ENCODE measurements at regions not wholly inside any gene's neighbourhood (a gene's known extent, or its start where the extent isn't known, plus 50 kb on each side); places are given as distances from the start of the nearest gene placed in this dataset.

DNA sequence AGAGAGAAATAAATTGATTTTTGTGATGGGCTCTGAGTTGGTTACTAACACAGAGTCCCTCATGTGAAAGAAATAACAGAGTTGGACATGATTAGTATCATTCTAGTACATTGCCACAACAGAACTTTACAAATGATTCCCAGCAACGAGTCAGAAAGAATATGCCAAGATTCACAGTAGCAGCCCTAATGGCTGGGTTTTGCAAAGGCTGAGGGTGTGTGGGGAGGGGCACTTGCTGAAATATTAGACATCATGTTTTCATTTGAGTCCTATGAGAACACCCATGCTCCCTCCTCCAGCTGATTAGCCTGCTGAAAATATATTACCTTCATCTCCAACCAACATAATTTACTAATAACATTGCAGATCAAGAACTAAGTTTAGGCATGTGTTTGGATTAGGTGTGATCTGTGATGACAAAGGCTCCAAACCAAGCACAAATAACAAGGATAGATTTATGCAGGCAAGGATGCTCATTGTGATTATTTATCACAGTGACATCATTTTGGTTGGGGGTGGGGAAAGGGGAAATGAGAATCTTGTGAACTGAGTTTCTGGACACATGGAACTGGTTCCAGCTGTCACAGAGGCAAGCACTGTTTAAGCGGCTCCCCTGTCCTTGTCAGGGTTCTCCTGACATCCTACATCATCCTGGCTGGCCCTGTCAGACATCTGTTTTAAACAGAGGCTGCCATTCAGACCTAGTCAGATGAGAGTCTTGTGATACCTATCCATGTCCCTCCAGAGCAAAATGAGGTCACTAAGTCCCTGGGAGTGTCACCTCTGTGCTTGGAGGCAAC is 205.8 kb upstream of the NCKAP5 start:
- 27% methylated on average over 2 of the region's 2 CpGs for WGBS
- Histone ChIP-seq H3K4me1 (ENCODE audit: control insufficient read depth, insufficient read depth, low read length) (peaks cover 3% of the 10 kb centered on the region), H3K27me3 (ENCODE audit: control insufficient read depth, insufficient read depth) (no peaks in the 10 kb centered on the region), H3K9me3 (ENCODE audit: control insufficient read depth, low read length) (no peaks in the 10 kb centered on the region), H3K4me3 (ENCODE audit: low read length) (no peak overlapping the region), H3K27ac (ENCODE audit: low read length) (peak overlapping the region; percentile 80)
- DNase-seq: no peak
- ATAC-seq: peak; percentile 69 to 74
- intact Hi-C loops (cut with DNase I): loop anchor here in 2 of 4 donors (10.0 kb wide), 2 partner anchors 199 to 209 kb away; partner anchors contain the start of gene NCKAP5 (in 1 of the 2)

DNA sequence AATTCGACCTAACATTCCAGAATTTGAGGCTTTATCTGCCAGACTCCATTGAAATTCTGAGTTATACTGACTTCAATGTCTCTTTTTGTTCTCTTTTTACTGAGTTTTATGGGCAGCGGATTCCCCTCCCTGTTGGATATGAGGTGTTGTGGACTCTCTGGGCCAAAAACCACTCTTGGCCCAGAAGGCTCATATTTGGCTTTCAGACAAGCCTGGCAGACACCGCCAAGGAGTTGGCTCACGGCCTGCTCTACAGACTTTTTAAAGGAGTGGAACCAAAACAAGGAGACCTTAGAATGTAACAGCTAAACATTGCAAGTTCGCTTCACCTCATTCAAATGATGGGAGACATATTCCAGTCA is 206.4 kb upstream of the NCKAP5 start:
- peak; percentile 57 to 66 for ATAC-seq
- intact Hi-C loops (cut with DNase I): loop anchor here in 2 of 4 donors (10.0 kb wide), 2 partner anchors 200 to 210 kb away; partner anchors contain the start of gene NCKAP5 (in 1 of the 2)

DNA sequence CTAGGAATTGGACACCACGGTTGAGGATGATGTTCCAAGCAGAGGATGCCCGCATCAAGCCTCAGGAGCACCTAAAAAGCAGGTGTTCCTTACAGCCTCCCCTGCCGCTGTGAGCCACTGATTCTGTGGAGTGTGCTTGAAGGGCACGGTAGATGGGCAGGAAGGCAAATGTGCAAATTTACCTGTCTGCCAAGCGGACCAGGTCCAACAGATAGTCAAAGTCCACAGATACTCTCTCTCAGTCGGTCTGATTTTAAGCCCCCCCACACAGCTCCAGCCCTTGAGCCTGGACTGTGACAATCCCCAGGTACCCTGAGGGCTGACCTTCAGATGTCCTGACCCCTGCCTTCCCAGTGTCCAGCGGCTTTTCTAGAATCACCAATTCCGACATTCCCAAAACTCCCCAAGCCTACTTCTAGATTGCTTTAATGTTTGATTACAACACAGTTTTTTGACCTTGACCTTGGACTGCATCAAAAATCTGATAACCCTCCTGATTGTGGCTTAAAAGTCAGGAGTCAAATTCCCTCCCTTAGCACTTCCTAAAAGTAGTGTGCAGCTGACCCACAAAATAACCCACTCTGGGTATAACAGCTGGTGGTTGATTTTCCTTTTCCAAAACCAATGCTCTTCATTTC is 208.8 kb upstream of the NCKAP5 start:
- no peak for ATAC-seq
- 88% methylated on average over 8 of the region's 8 CpGs for WGBS
- no peak overlapping the region for H3K27ac ChIP-seq (ENCODE audit: low read length)

More for the DNA sequence above, 206.4 kb upstream of the NCKAP5 start:
- DNase-seq: peak; percentile 24 to 77 (median 71)
- peak overlapping the region; percentile 80 for H3K27ac ChIP-seq (ENCODE audit: low read length)
- no peaks in the 10 kb centered on the region for H3K27me3 ChIP-seq (ENCODE audit: control insufficient read depth, insufficient read depth)
- peaks cover 2% of the 10 kb centered on the region for H3K4me1 ChIP-seq (ENCODE audit: control insufficient read depth, insufficient read depth, low read length)
- H3K9me3 ChIP-seq (ENCODE audit: control insufficient read depth, low read length): no peaks in the 10 kb centered on the region
- WGBS: 38% methylated on average over 5 of the region's 5 CpGs
- no peak overlapping the region for H3K4me3 ChIP-seq (ENCODE audit: low read length)

DNA sequence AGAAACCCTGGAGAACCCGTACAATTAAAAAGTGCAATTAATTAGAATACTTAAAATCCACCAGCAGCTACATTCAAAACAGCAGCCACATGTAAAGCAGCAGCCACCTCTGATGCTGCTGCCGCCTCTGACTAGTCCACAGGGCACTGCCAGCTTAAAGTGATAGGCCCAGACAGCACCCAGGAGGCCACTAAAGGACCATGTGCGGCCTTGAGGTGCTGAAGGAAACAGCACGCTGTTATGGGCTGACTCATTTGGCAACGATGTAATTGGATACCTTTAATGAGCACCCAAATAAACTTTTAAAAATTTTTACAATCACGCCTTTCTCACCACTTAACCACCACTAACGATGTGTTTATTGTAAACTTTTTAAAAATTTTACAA is 209.3 kb upstream of the NCKAP5 start:
- WGBS: 75% methylated on average over 7 of the region's 7 CpGs
- intact Hi-C loops (cut with DNase I): loop anchor here in 2 of 4 donors (10.0 kb wide), 2 partner anchors 203 to 213 kb away; partner anchors contain the start of gene NCKAP5 (in 1 of the 2)

More for the DNA sequence above, 208.8 kb upstream of the NCKAP5 start:
- Histone ChIP-seq H3K4me3 (ENCODE audit: low read length) (no peak overlapping the region), H3K27me3 (ENCODE audit: control insufficient read depth, insufficient read depth) (no peaks in the 10 kb centered on the region), H3K9me3 (ENCODE audit: control insufficient read depth, low read length) (no peaks in the 10 kb centered on the region), H3K4me1 (ENCODE audit: control insufficient read depth, insufficient read depth, low read length) (peaks cover 2% of the 10 kb centered on the region)
- no peak for DNase-seq
- intact Hi-C loops (cut with DNase I): loop anchor here in 2 of 4 donors (10.0 kb wide), 2 partner anchors 202 to 212 kb away; partner anchors contain the start of gene NCKAP5 (in 1 of the 2)

DNA sequence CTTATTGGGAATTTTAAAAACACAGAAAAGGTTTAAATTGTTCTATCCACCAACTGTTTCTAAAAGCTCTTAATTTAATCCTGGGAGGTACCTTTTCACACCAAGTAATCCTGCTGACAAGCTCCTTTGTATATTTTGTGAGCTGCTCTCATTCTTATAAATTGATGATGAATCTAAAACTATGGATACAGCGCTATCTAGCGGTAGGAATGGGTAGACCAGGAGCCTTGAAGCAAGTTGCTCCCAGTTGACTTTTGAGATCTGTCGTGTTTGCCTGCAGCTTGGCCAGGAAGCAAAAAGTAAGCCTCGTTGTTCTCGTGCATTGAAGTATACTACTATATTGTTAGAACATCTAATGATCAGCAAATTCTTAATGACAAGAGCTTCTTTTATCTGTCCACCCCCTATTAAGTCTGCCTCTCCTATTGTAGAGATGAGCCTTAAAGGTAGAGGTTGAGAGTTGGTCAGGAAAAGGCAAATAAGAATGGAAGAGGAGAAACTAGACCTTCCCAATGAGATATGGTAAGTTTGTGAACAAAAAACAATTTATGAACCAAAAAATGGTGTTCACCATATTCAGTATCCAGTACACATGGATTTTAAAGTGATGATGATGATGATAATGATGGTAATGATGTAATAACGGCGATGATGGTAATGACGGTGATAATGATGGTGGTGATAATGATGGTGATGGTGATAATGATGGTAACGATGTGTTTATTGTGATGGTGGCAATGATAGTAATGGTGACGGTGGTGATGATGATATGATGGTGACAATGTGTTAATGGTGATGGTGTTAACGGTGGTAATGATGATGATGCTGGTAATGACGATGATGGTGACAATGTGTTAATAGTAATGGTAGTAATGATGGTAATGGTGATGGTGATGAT is 212.1 kb upstream of the NCKAP5 start:
- H3K4me1 ChIP-seq (ENCODE audit: control insufficient read depth, insufficient read depth, low read length): no peaks in the 10 kb centered on the region
- DNase-seq: peak in 1 of 3 donors; percentile 18
- no peaks in the 10 kb centered on the region for H3K9me3 ChIP-seq (ENCODE audit: control insufficient read depth, low read length)
- intact Hi-C loops (cut with DNase I): loop anchor here in 2 of 4 donors (10.0 kb wide), 2 partner anchors 206 to 216 kb away; partner anchors contain the start of gene NCKAP5 (in 1 of the 2)
- H3K27ac ChIP-seq (ENCODE audit: low read length): no peak overlapping the region
- 53% methylated on average over 12 of the region's 12 CpGs for WGBS
- H3K27me3 ChIP-seq (ENCODE audit: control insufficient read depth, insufficient read depth): no peaks in the 10 kb centered on the region
- ATAC-seq: peak; percentile 57 to 76
- no peak overlapping the region for H3K4me3 ChIP-seq (ENCODE audit: low read length)

More for the DNA sequence above, 209.3 kb upstream of the NCKAP5 start:
- H3K27me3 ChIP-seq (ENCODE audit: control insufficient read depth, insufficient read depth): no peaks in the 10 kb centered on the region
- DNase-seq: no peak
- H3K4me3 ChIP-seq (ENCODE audit: low read length): no peak overlapping the region
- H3K27ac ChIP-seq (ENCODE audit: low read length): no peak overlapping the region
- H3K4me1 ChIP-seq (ENCODE audit: control insufficient read depth, insufficient read depth, low read length): peaks cover 2% of the 10 kb centered on the region
- peak; percentile 45 to 57 for ATAC-seq
- H3K9me3 ChIP-seq (ENCODE audit: control insufficient read depth, low read length): no peaks in the 10 kb centered on the region

DNA sequence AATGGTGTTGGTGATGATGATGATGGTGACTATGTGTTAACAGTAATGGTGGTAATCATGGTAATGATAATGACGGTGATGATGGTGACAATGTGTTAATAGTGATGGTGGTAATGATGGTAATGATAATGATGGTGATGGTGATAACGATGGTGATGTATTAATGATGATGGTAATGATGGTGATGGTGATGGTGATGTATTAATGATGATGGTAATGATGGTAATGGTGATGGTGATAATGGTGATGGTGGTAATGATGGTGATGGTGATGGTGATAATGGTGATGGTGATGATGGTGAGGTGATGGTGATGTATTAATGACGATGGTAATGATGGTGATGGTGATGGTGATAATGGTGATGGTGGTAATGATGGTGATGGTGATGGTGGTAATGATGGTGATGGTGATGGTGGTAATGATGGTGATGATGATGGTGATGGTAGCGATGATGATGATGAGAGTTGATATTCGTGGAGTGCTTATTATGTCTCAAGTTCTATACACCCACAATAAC is 212.8 kb upstream of the NCKAP5 start:
- intact Hi-C loops (cut with DNase I): loop anchor here in 2 of 4 donors (10.0 kb wide), 2 partner anchors 206 to 216 kb away; partner anchors contain the start of gene NCKAP5 (in 1 of the 2)
- WGBS: 84% methylated on average over 5 of the region's 5 CpGs
- Histone ChIP-seq H3K27ac (ENCODE audit: low read length) (no peak overlapping the region), H3K4me1 (ENCODE audit: control insufficient read depth, insufficient read depth, low read length) (no peaks in the 10 kb centered on the region), H3K4me3 (ENCODE audit: low read length) (no peak overlapping the region), H3K9me3 (ENCODE audit: control insufficient read depth, low read length) (no peaks in the 10 kb centered on the region), H3K27me3 (ENCODE audit: control insufficient read depth, insufficient read depth) (no peaks in the 10 kb centered on the region)
- DNase-seq: no peak
- no peak for ATAC-seq

DNA sequence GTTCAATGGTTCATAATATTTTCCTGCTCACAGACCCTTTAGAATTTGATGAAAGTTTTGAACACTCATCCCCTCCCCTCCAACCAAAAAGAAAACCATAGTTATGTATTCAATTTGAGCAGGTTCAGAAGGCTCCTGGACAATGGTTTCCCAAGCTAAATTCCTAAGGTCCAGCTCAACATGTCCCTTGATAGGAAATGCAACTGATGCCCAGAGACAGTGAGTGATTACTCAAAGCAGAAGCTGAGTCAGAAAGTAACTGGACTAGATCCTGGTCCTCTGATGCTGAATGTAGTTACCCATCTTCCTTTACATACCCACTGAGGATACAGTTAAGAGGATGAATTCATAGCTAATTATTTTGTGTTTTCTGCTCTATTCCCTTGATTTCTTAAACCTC is 218.9 kb upstream of the NCKAP5 start:
- no peaks in the 10 kb centered on the region for H3K9me3 ChIP-seq (ENCODE audit: control insufficient read depth, low read length)
- no peaks in the 10 kb centered on the region for H3K4me1 ChIP-seq (ENCODE audit: control insufficient read depth, insufficient read depth, low read length)
- intact Hi-C loops (cut with DNase I): loop anchor here in 2 of 4 donors (10.0 kb wide), 2 partner anchors 212 to 222 kb away; partner anchors contain the start of gene NCKAP5 (in 1 of the 2)
- H3K27ac ChIP-seq (ENCODE audit: low read length): no peak overlapping the region
- no peaks in the 10 kb centered on the region for H3K27me3 ChIP-seq (ENCODE audit: control insufficient read depth, insufficient read depth)
- DNase-seq: no peak
- no peak for ATAC-seq
- H3K4me3 ChIP-seq (ENCODE audit: low read length): no peak overlapping the region

DNA sequence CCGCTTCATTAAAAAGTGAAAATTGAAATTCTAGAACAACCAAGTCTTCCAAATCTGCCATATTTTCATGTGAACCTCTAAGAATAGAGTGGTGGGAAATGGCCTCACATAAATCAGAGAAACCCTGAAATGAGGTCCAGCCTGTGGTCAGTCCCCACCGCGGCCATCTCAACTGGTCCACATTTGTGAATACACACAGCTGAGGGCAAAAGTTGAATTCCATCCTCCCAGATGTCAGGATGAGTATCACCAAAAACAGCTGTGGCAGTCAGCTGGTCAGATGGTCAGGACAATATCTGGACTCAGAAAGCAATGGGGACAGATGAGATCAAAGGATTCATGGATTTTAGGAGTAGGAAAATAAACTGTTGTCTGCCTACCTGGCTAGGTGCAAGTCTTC is 219.4 kb upstream of the NCKAP5 start:
- 96% methylated on average over 3 of the region's 3 CpGs for WGBS

DNA sequence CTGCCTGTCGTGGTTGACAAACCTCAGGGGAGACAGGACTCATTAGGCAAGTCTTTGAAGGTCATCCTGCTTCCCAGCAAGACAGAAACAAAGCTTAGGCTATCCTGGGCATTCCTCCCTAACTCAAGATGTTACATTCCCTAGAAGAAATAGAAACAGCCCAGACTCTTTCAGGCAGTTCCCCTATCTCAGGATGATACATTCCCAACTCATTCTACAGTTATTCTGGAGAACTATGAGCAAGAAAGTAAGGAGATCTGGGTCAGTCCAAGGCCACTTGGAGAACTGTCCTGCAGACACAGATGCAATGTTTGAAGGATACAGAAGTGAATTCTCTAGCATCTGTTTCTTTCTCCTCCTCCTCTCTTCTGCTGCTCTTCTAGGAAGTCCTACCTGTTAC is 220.1 kb upstream of the NCKAP5 start:
- WGBS: 32% methylated on average over 1 of the region's 1 CpG
- Histone ChIP-seq H3K4me3 (ENCODE audit: low read length) (no peak overlapping the region), H3K27me3 (ENCODE audit: control insufficient read depth, insufficient read depth) (no peaks in the 10 kb centered on the region), H3K27ac (ENCODE audit: low read length) (no peak overlapping the region), H3K9me3 (ENCODE audit: control insufficient read depth, low read length) (no peaks in the 10 kb centered on the region), H3K4me1 (ENCODE audit: control insufficient read depth, insufficient read depth, low read length) (no peaks in the 10 kb centered on the region)
- intact Hi-C loops (cut with DNase I): loop anchor here in 2 of 4 donors (10.0 kb wide), 2 partner anchors 214 to 224 kb away; partner anchors contain the start of gene NCKAP5 (in 1 of the 2)
- ATAC-seq (no peak), DNase-seq (no peak)

More for the DNA sequence above, 219.4 kb upstream of the NCKAP5 start:
- DNase-seq: no peak
- no peaks in the 10 kb centered on the region for H3K4me1 ChIP-seq (ENCODE audit: control insufficient read depth, insufficient read depth, low read length)
- H3K27me3 ChIP-seq (ENCODE audit: control insufficient read depth, insufficient read depth): no peaks in the 10 kb centered on the region
- no peak for ATAC-seq
- H3K27ac ChIP-seq (ENCODE audit: low read length): no peak overlapping the region
- intact Hi-C loops (cut with DNase I): loop anchor here in 2 of 4 donors (10.0 kb wide), 2 partner anchors 213 to 223 kb away; partner anchors contain the start of gene NCKAP5 (in 1 of the 2)
- no peaks in the 10 kb centered on the region for H3K9me3 ChIP-seq (ENCODE audit: control insufficient read depth, low read length)
- no peak overlapping the region for H3K4me3 ChIP-seq (ENCODE audit: low read length)

DNA sequence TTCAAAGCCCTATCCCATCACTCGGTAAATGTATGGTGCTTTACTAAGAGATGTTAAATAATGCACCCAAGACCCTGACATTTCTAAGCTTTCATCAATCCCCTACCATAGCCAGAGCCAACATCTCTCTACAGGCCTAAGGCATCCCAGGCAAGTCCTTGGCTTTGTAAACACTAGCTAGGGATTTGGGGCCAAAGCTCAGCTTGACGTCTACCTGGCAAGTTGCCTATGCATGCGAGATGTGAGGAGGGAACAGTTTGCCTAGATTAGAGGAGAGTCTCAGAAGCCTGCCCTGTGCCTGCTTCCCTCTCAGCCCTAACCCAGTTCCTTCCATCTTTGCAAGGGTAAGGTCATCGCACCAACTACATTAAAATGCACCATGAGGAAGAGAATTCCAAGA is 221.5 kb upstream of the NCKAP5 start:
- WGBS: 54% methylated on average over 4 of the region's 4 CpGs
- Histone ChIP-seq H3K4me3 (ENCODE audit: low read length) (no peak overlapping the region), H3K27ac (ENCODE audit: low read length) (no peak overlapping the region), H3K4me1 (ENCODE audit: control insufficient read depth, insufficient read depth, low read length) (no peaks in the 10 kb centered on the region), H3K27me3 (ENCODE audit: control insufficient read depth, insufficient read depth) (no peaks in the 10 kb centered on the region), H3K9me3 (ENCODE audit: control insufficient read depth, low read length) (no peaks in the 10 kb centered on the region)
- intact Hi-C loops (cut with DNase I): loop anchor here in 2 of 4 donors (10.0 kb wide), 2 partner anchors 215 to 225 kb away; partner anchors contain the start of gene NCKAP5 (in 1 of the 2)
- ATAC-seq: no peak
- DNase-seq: no peak

Data from right cardiac atrium (tissue), 5 donors.